NCI-H2107 (cell line): ENCODE measurements at regions not wholly inside any gene's neighbourhood (a gene's known extent, or its start where the extent isn't known, plus 50 kb on each side); places are given as distances from the start of the nearest gene placed in this dataset.
"Not testable (repeated sequence)": the region's sequence is repeated elsewhere in the genome, so short reads cannot be mapped to it uniquely, and the experiment has no call there.

Source experiments
- DNase-seq: peaks from one replicate; lab custom pipeline; 2025; lab: John Stamatoyannopoulos, UW

DNA sequence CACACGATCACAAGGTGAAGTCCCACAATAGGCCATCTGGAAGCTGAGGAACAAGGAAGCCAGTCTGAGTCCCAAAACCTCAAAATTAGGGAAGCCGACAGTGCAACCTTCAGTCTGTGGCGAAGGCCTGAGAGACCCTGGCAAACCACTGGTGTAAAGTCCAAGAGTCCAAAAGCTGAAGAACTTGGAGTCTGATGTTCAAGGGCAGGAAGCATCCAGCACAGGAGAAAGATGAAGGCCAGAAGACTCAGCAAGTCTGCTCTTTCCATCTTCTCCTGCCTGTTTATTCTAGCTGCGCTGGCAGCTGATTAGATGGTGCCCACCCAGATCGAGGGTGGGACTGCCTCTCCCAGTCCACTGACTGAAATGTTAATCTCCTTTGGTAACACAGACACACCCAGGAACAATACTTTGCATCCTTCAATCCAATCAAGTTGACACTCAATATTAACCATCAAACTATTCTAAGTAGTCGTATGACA is 112.3 kb downstream of the MYCN start:
- not testable (repeated sequence) for DNase-seq

DNA sequence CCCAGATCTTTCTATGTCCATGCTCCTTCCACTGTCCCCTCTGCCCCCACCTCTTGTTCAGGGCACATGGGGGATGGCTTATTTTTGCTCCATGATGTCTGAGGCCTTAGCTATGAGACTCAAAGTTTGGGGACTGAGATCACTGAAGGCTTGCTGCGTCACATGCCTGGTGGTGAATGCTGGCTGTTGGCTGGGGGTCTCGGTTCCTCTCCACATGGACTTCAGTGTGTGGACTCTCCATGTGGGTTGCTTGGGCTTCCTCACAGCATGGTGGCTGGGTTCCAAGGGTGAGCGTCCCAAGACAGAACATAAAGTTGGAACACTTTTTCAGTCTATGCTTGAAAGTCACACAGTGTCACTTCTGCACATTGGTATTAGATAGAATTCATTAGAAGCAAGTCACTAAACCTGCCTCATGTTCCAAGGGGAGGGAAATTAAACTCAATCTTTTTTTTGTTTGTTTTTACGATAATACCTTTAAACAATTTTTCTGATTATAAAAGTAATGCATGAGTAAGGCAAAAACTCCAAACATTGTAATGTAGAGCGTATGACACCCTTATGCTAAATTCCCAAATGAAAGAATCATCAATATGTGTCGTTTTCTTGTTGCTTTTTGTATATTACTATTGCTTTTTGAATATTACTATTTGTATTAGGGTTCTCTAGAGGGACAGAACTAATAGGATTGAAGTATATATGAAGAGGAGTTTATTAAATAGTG is 111.7 kb downstream of the MYCN start:
- no peak for DNase-seq

DNA sequence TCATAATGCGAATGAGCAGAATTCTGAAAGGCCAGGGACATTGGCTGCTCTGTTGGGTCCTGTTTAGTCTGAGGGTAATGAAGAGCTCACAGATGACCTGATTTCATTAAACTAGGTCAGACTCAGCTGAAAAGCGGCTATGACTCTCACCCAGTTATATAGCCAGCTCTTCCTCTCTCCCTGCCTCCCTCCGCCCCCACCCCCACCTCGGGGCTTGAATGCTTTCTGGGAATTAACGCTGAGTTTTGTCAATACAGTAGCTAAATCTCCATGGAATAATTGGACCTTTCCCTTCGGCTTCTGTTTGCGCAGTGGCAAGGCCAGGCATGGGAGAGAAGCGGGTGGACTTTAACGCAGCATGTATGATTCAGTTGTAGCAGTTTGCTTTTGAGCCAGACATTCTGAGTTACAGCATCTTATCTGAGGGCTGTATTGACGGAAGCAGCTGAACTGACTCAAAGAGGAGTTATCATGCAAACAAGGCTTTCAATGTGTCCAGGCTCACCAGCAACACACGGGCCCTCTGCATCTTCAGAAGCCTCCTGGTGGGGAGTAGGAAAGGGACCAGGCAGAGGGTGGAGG is 110.6 kb downstream of the MYCN start:
- DNase-seq: no peak

DNA sequence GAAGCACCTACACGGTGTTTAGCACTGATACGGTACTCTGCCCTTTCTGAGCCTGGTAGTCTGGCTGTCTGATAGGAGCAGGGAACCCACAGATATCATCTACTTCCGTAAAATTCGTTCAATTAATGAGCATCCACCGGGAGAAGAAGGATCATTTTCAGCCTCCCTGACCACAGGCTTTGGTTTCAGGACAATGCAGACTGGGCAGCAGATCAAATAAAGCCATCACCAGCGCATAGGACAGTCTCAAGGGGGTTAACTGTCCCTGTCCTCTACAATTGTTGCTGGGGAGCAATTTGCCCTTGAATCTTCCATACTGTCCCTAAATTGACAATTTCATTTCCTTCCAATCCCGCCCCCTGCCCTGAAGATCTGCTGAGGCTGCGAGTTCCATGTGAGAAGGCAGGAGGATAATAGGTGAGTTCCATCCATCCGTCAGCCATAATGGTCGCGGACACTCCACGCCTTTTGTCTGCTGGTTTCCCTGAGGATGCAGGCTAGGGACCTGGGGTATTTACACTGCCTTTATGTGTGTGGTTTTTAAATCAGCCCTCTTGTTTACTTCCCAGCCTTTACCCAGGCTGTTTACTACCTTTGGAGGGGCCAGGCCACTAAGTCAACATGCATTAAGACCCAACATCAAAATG is 110.0 kb downstream of the MYCN start:
- DNase-seq: no peak

DNA sequence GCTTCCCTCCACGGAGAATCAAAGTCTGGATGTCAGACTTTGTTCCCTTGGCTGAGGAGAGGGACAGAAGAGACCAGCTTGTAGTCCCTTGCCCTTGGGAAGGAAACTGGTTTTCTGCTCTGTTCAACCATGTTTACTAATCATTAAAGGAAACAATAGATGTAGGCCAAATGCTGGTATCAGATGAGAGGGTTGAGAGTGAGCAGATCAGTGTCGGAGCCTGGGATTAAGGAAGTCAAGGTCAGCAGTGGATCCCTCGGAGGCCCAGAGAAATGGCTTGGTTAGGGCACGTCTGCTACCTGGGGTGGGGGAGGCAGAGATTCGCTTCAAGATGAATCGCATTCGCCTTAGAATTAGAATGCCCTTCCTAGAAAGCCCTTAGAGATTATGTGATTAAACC is 109.1 kb downstream of the MYCN start:
- DNase-seq: no peak

DNA sequence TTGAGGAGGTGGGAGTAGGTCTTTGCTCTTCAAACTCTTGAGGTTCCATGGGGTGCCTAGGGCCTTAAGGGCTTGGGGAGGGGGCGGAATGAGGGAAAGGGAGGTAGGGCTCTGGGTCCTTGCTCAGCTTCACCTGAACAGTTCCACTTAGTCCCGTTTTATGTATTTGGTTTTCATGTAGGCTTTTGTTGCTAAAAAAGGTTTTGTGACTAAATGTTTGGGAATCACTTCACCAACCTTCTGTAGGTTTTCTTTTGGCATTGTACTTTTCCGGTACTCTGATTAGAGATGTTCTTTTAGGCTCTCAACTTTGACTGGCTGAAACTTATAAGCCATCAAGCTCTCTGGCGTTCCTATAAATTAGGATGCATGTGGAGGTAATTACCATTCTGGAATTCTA is 108.1 kb downstream of the MYCN start:
- DNase-seq: no peak

DNA sequence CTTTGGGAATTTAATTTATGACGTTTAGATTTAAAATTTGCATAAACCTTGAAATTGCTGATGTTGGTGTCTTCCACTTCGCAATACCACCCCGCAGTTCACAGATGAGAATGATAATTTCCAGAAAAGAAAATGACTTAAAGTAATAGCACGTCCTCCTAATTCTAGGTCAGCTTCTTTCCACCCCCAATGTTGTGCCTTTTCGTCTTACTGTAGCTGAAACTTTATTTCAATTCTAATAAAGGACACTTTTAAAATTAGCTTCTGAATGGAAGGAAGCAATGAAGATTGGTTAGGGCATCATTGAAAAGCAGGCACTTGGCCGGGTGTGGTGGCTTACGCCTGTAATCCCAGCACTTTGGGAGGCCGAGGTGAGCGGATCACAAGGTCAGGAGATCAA is 107.4 kb downstream of the MYCN start:
- no peak for DNase-seq

DNA sequence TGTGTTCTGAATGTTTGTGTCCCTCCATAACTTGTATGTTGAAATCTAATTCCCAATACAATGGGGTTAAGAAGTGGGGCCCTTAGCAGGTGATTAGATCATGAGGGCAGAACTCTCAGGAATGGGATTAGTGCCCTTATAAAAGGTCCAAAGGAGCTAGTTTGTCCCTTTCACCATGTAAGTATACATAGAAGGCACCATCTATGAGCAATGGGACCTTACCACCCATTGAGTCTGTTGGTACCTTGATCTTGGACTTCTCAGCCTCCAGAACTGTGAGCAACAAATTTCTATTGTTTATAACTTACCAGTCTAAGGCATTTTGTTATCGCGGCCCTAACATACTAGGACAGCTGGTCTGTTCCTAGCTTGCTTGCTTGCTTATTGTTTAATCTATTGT is 106.3 kb downstream of the MYCN start:
- DNase-seq: no peak

DNA sequence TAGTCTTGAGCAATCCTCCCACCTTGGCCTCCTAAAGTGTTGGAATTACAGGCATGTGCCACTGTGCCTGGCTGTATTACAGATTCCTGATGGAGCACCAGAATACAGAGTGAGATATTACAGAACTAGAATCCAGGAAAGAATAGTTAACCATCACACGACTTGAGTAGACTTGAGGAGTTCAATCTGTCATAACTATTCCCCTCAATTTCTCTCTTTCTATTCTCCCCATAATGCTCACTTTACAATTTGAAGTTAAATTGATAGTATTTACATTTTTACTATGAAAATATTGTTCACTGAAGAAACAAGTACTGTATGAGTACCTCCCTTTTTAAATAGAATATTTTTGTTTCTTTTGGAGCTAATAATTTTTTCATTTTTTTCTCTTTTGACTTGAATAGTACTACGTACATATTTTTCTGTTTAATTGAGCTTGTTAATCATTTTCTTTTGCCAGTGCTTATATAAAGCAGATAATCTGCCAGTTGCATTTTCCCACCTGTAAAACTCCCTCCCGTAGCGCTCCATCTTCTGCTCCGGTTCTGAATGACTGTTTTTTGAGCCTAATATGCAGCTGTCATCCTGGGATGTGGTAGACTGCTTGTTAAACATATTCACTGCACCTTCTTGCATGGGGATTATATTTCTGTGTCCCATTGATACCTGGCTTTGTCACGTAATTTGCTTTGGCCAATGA is 105.5 kb downstream of the MYCN start:
- no peak for DNase-seq

DNA sequence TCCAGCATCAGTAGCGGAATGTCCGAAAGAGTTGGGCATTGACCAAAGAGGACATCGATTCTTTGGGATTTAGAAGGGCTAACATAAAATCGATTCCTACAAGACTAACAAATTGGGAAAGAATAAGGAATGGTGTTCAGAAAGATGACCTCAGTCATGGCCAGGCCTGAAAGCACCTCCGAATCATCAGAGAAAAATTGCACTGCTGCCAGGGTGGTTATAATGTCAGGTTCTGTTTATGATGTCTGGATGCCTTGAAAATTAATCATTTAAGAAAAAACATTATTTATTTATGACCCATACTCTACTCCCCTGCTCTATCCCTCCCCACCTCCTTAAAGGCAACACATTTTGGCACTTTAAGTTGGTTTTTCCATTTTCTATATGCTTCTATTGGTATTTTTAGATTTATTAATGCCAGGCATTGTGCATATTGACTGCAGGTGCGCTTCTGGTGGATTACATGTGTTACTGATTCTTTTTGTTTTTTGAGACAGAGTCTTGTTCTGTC is 104.7 kb downstream of the MYCN start:
- DNase-seq: no peak

DNA sequence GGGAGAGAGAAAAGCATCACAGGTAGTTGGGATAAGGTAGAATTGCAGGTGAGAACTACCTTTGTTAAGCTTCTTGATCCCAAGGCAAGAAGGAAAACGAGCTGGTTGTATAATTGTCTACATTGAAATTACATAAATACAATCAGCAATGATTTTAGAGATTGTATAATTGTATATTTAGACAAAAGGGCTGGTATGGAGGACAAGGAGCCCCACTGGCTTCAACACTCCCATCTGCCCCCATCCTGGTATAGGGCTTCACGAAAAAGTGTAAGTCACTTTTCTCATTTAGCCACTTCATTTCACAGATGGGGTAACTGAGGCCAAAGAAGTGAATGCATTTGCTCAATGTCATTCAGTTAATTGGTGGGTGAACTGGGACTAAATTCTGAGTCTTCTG is 103.3 kb downstream of the MYCN start:
- no peak for DNase-seq

DNA sequence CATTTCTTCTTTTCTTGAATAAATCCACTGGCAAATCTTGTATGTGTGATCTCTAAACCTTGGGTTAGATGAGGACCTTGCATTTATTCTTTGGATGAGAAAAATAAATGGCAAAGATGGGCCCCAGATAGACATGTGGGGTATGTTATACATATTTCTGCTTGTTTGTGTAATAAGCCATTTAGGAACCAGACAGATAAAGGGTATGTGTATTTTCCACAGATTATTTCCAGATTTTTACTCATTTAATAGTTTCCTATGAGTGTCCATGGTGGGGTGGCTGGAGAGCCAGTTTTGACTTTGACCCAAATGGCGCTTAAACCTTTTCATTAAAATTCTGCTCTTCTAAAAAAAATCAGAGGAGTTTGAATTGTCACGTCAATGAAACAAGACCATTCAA is 102.8 kb downstream of the MYCN start:
- DNase-seq: no peak

DNA sequence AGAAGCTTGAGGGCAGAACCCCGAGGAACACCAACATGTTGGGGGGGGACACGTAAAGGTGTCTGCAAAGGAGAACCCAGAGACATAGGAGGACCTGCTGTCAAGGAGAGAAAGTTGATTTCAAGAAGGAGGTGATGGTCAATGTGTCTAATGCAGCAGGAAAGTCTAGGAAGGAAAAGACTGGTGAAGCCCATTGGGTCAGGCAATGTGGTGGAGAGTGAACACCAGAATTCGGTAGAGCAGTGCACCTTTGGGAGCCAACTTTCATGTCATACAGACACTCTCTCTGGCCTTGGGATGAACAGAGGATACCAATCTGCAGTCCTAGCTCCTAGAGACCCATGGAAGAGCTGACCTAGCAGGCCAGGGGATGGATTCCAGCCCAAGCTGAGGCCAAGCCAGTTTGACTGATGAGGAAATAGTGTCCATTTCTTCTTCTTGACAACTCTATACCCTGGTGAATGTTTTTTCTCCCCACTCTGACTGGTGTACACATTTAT is 101.9 kb downstream of the MYCN start:
- no peak for DNase-seq

DNA sequence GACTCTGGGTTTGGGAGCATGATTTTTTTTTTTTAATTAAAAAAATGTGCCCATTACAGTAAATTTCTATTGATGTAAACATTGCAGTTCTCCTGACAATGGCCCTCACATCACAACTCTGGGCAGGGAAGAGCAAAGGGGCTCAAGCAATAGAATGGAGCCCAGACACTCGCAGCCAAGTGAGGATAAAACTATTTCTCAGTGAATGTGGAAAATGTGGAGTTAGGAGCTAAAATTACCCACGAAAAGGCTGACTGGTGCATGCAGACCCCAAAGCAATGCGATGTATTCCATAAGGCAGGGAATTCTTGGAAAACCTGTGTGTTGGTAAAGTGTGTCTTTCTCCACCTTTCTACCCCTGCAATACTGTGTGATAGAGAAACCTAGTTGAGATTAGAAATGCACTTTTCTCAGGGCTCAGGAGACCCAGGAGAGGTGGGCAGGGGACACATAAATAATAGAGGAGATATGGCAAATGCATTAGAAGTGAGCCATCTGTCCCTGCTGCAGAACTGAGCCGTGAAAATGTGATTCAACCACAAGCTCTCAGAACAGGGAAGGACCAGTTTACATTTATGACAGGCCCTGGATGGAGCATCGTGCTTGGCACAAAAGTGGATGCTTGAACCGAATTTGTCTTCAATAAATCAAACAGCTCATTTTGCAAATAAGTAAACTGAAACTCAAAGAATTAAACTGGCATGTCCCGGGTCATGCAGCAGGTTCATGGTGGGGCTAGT is 100.1 kb downstream of the MYCN start:
- no peak for DNase-seq

DNA sequence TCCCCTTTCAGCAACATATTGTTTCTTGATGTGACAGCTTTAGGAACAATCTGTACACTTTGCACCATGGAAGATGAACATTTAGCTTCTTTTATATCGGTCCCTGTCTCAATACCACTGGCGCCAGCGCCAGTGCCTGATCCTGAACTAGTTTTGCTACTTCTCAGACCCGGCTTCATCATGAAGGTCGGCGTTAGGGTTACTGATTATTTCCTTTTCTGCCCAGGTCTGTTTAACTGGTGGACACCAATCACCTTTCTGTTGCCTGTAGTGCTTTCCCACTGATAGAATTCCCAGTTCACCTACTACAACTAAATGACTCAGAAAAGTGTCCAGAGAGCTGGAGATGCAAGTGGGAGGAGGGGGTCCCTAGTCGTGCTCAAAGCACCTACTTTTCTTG is 99.5 kb downstream of the MYCN start:
- DNase-seq: no peak

DNA sequence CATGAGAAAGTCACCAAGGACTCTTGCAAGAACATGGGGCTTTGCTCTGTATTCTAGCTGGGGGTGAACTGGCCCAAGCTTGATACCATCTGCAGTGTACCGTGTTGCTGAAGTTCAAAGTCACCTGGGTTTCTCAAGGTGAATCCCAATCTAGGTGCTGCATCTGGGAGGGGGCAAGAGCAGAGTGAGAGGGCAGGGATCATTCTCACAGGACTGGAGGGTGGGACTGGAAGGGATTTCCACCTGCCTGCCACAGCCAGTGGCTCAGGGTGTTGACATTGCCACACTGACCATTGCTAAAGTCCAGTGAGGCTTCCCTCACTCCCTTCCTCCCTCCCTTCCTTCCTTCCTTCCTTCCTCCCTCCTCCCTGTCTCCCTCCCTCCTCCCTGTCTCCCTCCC is 98.7 kb downstream of the MYCN start:
- no peak for DNase-seq

DNA sequence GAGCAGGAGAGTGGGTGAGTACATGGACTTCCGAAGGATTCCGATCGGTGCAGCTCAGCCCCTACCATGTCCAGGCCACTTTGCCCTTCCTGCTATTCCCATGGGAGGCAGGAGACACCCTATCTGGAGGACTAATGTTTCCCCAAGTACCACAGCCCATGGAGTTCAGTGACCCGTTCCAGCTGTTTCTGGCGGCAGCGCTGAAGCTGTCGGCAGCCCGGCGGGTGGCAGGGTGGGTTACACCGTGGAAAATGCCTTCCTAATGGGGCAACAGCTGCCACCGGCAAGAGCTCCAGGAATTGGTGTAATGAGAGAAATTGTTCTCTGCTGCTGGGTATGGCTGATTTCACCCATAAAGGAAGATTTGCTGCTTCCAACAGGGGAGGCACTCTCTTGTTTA is 98.3 kb downstream of the MYCN start:
- DNase-seq: no peak

DNA sequence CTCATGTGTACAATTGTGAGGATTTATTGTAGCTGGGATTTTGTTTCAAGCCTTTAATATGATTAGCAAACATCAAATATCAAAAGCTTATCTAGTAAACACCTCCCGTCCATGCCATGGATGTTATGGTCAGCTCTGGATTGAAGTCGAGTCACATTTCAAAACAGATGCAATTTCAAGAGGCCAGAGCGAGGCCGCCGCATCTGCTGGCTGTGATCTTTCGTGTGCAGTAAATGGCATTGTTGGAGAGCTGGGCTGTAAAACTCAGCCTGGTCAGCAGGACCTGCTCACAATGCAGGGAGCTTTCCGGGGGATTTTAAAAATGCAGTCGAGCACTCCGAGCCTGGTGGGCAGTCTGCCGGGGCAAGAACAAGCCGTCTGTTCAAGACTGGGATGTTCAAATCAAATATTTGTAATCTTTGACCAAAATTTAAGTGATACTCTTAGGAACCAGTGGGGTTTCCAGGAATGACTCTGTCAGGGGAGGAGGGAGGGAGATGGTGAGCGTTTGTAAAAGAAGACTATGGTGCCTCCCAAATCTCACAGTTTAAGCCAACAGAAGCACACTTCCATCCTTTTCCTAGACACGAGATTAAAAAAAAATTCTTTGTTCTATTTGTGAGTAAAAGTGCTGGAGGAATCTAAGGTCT is 97.6 kb downstream of the MYCN start:
- DNase-seq: no peak

DNA sequence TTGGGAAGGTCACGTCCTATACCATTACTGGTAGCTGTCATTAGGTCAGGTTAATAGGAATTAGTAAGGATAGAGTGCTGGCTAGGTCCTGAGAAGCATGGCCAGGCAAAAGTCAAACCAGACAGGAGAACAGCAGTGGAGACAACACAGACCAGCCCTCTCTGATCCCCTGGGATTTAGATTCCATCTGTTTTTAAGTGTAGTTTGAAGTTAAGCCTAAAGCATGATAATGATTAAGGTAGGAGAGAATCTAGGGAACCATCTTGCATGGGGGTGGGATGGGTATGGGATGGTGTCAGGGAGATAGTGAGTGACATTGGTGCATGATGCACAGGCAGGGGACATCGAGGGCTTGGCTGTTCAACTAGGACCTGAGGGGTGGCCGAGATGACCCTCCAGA is 96.6 kb downstream of the MYCN start:
- DNase-seq: no peak

DNA sequence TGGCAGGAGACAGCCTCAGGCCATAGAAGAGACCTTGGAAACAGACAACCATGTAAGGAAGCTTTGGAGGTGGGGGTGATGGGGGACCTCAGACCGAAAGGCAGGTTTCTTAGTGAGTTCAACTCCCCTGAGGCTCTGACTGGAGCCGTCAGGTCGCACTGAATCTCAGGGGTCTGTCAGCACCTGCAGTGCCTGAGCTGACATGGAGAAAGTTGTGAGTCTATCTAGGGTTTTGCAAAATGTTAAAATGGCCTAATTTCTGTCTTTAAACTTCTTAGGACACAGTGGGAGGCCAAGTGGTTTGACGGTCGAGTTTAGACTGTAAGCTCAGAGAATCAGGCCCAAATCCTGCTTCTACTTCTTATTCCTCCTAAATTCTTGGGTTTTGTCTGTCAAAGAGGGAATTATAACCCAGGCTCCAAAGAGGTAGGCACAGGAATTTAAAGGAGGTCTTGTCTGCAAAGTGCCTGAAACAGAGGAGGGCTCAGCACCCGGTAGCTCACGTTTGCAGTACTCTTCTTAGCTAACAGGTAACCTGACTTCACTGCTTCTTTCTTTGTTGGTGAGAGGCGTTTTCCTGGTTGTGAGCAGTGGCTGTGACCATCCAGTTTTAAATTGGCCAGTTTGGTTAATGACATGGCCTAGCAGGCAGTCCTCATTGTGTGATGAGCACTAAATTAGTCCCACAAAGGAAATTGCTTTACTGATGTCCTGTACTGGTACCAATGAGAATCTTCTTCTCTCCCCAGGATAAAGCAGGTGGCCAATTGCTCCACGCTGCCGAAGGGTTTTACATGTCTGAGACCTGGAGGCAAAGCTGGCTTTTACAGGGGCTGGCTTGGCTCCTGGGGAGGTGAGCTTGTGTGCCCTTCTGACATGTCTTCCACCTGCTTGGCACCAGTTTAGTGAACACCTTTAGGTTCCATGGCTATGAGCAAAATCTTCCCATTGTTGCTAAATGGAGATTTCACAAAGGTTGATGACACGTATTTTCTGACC is 95.7 kb downstream of the MYCN start:
- DNase-seq: no peak
